ENCODE measurements at regions not wholly inside any gene's neighbourhood (a gene's known extent, or its start where the extent isn't known, plus 50 kb on each side); places are given as distances from the start of the nearest gene placed in this dataset.

DNA sequence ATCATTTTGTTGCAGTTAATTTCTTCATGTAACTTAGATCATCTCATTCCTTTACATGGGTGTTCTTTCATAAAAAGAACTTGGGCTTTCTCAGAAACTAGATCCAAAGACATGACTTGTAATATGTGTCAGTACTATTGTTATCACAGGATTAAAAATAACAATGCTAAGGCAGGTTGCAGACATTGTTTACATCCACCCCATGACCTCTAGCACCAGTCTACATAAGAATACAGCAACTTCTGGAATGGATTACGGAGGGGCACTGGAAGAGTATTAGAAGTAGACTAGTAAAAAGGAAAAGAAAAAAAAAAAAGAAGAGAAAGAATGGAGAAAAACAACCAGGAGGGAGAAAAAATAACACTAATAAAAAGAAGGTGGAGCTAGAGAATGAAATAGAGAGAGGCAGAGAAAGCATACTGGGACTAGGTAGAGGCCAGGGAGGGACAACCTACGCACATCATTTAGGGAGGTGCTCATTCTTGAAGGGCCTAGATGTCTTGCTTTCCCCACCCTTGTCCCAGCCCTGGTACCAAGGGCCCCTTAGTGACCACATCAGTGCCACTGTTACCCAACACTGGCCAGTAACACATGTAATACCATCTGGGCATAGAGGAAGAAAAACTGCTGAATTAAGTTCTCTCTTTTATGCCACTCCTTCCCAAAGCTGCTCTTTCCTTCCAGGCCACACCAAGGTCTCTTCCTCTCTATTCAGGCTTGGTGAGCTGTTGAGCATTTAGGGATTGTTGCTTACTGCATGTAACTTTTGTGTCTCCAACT is 70.6 kb upstream of the KLF7 start:
- no peak for DNase-seq (ENCODE audit: low spot score)

DNA sequence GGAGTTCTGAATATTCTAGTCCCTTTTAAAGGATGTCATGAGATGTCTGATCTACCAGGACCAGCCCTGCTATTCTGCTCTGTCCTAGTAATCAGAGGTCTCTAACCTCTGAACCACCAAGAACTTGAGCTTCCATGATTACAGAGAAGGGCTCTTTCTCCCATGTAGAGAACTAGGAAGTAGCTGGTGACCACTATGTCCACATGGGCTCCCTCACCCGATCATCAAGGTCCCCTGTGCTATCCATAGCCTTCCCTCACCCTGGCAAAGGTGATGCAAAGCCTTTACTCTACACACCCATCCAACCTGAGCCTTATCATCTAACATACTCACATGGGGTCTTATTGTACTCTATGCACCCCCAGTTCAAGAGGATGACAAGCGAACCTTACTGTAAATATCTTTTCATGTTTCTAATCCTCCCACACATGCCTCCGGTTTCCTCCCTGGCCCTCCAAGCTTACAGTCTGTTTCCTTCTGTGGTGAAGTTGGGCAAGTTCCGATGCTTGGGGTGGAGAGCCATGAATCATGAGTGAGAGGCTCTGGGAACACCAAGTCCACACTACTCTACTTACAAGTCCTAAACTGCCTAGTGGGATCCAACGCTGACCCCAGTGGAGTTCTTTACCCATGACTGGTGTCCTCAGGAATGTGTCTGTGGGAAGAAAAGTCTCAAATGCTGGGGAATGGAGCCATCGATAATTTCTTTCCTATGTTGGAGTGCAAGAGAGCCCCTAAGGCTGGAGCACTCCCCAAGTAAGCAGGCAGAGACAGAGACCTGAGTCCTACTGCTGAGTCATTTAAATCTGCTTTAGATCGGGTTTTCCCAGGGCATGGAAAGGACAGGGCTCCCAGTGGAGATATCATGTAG is 73.3 kb upstream of the KLF7 start:
- DNase-seq (ENCODE audit: low spot score) = no peak

DNA sequence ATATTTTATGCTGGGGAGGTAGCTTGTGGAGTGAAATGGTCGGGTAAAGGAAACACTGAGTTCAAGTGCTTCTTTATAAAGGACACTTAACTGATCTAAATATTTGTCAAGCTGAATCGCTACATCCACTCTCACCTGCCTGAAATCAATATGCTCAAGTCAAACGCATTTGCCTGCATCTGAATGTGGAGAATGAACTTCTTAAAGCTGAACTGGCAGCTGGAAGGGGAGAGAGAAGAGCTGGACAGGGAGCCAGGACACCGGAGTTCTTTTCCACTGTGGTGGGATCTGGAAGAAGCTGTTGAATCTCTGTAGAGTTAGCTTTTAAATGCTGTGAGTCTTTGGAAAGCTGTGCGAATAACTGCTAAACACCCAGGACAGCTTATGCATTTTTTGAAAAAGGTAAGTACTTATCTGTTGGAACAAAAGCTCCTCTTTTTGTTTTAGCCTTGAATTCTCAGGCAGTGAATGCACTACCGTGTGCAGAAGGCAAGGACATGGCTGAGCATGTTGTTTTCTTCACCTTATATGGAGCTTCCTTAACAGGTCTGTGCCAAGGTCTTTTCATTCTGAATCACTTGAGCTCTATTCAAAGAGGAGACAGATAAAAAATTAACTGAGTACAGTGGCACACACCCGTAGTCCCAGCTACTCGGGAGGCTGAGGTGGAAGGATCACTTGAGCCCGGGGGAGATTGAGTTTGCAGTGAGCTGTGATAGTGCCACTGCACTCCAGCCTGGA is 74.2 kb upstream of the KLF7 start:
- no peak for DNase-seq (ENCODE audit: low spot score)

GRCh38 chr2:207240649-207241048 is 74.9 kb upstream of the KLF7 start:
- no peak for DNase-seq (ENCODE audit: low spot score)

GRCh38 chr2:207241198-207241597 is 75.5 kb upstream of the KLF7 start:
- no peak for DNase-seq (ENCODE audit: low spot score)

GRCh38 chr2:207243601-207244000 is 77.9 kb upstream of the KLF7 start:
- DNase-seq (ENCODE audit: low spot score) = no peak

DNA sequence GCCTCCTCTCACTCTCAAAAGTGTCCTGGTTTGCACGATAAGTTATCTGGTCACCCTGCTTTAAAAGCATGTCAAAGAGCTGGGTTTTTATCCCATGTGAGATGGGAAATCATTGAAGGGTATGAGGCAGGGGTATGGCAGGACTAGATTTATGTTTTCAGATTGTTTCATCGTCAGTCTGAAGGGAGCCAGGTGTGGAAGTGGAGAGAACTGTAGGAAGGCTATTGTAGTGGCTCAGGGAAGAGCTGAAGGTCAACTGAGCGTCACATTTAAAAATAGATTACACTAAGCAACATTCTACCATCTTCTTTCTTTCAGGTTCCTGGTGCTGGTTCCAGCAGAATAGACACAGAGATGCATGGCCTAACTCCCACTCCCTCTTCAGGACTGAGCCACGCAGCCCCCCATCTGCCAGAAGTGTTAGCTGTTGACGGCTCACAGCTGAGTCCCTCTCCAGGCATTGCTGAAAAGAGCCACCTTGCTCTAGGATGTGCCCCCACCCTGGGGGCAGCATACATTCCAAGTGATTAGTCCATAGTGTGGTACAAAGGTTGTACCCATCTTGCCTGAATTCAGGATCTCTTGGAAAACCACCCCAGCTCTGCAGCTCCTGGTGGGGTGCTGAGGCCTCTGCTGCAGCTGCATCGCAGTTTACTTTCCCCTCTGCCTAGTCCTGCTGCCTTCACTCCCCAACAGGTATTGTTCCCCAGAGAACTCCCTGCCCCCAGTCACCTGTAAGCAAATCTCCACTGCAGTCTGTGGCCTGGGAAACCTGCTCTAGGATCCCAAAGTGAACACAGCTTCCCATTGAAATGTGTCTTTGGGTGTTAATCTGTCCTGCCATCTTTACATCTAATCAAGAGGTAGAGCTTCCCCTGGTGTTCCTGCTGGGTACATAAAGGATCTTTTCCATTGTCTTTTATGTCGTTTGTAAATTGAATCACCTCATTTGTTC is 79.5 kb upstream of the KLF7 start:
- DNase-seq (ENCODE audit: low spot score) = no peak

- no peak for DNase-seq (ENCODE audit: low spot score)
These were observed 83.1 kb upstream of the KLF7 start for GRCh38 chr2:207248702-207249377.

DNA sequence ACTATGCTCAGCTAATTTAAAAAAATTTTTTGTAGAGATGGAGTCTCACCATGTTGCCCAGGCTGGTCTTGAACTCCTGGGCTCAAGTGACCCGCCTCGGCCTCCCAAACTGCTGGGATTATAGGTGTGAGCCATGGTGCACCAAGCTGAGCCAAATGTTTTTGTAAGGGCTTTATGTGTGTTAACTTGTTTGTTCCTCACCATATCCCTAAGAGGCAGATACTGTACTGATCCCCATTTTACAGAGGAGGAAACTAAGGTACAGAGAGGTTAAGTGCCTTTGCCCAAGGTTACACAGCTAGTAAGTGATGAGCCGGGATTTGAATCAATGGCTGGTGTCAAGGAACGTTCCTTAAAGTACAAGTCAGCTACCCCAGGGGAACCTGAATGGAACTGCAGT is 85.3 kb upstream of the KLF7 start:
- DNase-seq (ENCODE audit: low spot score) = no peak

DNA sequence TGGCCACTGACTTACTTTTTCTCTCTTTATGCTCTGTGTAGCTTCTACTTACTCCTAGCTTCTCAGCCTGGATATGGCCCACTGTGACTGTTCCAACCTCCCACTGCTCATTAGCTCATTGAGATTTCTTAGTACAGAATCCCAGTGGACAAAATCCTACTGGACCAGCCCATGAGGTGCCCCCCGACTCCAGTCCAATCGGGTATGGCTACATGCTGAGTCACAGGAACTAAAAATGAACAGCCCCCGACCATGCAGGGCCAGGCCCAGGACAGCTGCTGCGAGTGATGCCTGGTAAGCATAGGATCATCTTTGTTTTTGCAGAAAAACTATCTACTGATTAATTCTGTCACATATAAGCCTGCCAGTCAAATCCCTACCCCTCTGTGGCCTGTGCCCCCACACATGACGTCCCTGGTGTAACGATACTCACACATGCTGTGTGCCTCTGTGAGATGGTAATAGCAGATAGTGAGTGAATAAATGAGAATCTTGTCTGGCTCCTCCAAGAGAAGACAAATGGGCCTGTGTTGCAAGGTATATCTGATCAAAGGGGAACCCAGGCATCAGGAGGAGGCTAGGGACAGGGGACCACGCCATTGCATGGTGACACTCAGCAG is 85.9 kb upstream of the KLF7 start:
- no peak for DNase-seq (ENCODE audit: low spot score)

GRCh38 chr2:207252416-207252815 is 86.7 kb upstream of the KLF7 start:
- DNase-seq (ENCODE audit: low spot score) = no peak

GRCh38 chr2:207252979-207253645 is 87.4 kb upstream of the KLF7 start:
- no peak for DNase-seq (ENCODE audit: low spot score)

- DNase-seq (ENCODE audit: low spot score) = no peak
These were observed 88.1 kb upstream of the KLF7 start for GRCh38 chr2:207253666-207254345.

DNA sequence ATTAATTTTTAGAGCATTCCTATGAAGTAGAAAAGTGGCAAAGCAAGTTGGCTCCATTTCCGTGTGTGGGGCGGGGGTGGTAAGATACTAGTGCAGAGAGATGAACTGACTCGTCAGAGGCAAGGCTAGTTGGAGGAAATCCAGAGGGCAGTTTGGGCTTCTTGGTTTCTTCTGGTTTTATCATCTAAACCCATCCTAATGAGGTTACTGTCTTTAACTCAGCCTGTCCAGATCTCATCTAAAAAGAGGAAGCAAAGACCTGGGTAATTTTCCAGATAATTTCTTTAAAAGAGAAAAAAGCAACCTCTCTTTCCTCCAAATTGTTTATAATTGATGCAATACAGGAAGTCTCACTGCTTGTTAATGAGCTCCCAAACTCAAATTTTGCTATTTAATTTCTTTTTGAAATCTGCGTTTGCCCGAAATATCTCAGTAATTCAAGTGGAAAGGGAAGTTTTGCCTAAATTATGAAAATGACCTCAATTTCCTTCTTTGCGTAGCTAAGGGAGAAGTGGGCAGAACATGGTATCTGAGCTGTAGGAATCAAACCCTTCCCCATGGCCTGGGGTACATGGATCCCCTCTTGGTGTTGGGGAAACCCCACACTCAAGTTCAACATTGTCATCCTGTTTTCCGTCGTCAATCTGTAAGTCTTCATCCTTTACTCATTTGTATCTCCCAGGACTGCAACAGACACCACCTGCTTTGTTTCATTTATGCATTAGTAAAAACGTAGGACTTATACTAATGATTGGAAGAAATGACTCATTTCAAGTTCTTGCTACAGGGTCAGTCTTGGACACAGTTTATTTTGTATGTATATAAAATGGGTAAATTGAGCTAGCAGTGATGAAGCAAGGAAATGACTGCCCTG is 89.1 kb upstream of the KLF7 start:
- no peak for DNase-seq (ENCODE audit: low spot score)

GRCh38 chr2:207255565-207256470 is 90.1 kb upstream of the KLF7 start:
- no peak for DNase-seq (ENCODE audit: low spot score)

GRCh38 chr2:207256476-207257207 is 90.9 kb upstream of the KLF7 start:
- DNase-seq (ENCODE audit: low spot score) = no peak

All from hematopoietic multipotent progenitor cell treated with erythropoietin and hydrocortisone succinate and interleukin-3 and kit ligand, for 15 days (in vitro differentiated cells).